WTC11 (cell line): ENCODE measurements at regions not wholly inside any gene's neighbourhood (a gene's known extent, or its start where the extent isn't known, plus 50 kb on each side); places are given as distances from the start of the nearest gene placed in this dataset.
A peak's percentile ranks its signal among the peaks of the same experiment; 100 is the strongest.

Experiments used
- ATAC-seq: fragments of 200-7000 bp; cut with Tn5 transposase; 2 replicates; pipeline ENCODE4 v1.10.0; 2021; ENCODE audit warnings: mild to moderate bottlenecking, moderate library complexity
- CTCF ChIA-PET: fragments of 300-600 bp; sonication (Branson Sonifier 250); formaldehyde crosslinking; loops from one replicate; lab custom pipeline; 2021; ENCODE audit warnings: antibody characterized with exemption; lab: Charles Lee
- POLR2A ChIA-PET: fragments of 350-600 bp; sonication (Branson Sonifier 250); formaldehyde crosslinking; loops from one replicate; lab custom pipeline; 2021; ENCODE audit warnings: antibody characterized with exemption; lab: Charles Lee
- DNase-seq: peaks from one replicate; pipeline ENCODE4 v3.0.0; 2021; ENCODE audit warnings: low spot score
- H3K27ac Mint-ChIP-seq: 2 replicates; pipeline ENCODE4 v1.8.0; 2021; ENCODE audit warnings: mixed read lengths
- H3K27me3 Mint-ChIP-seq: 2 replicates; pipeline ENCODE4 v1.8.0; 2021; ENCODE audit warnings: low read depth, mild to moderate bottlenecking, moderate library complexity, mixed read lengths
- H3K36me3 Mint-ChIP-seq: 2 replicates; pipeline ENCODE4 v1.8.0; 2021; ENCODE audit warnings: mixed read lengths
- H3K4me1 Mint-ChIP-seq: 2 replicates; pipeline ENCODE4 v1.8.0; 2022; ENCODE audit warnings: mixed read lengths
- H3K4me3 Mint-ChIP-seq: 2 replicates; pipeline ENCODE4 v1.8.0; 2021; ENCODE audit warnings: mild to moderate bottlenecking, moderate library complexity, mixed read lengths
- H3K9me3 Mint-ChIP-seq: 2 replicates; pipeline ENCODE4 v1.8.0; 2021; ENCODE audit warnings: mixed read lengths
- CDX4 ChIP-seq: fragments of 250-450 bp; sonication (Bioruptor Pico); IDR thresholded peaks from 2 replicates; pipeline ENCODE4 v1.9.0; 2021; ENCODE audit warnings: moderate library complexity, mild to moderate bottlenecking, inconsistent platforms, borderline replicate concordance
- CREB1 ChIP-seq: sonication (generic); formaldehyde crosslinking; IDR thresholded peaks from 2 replicates; pipeline ENCODE4 v1.8.0; 2023; ENCODE audit warnings: mild to moderate bottlenecking, missing genetic modification reagents
- IRF2 ChIP-seq: sonication (generic); formaldehyde crosslinking; IDR thresholded peaks from 2 replicates; pipeline ENCODE4 v1.8.0; 2022; ENCODE audit warnings: low read depth, missing genetic modification reagents, borderline replicate concordance
- MAX ChIP-seq: sonication (generic); formaldehyde crosslinking; IDR thresholded peaks from 2 replicates; pipeline ENCODE4 v1.8.0; 2022; ENCODE audit warnings: mild to moderate bottlenecking, missing genetic modification reagents
- NFYB ChIP-seq: sonication (generic); formaldehyde crosslinking; conservative IDR thresholded peaks from 2 replicates; pipeline ENCODE4 v1.8.0; 2022; ENCODE audit warnings: low read depth, missing genetic modification reagents
- TCF7 ChIP-seq: sonication (generic); formaldehyde crosslinking; IDR thresholded peaks from 2 replicates; pipeline ENCODE4 v1.8.0; 2022; ENCODE audit warnings: mild to moderate bottlenecking, low read depth, missing genetic modification reagents, moderate library complexity
- USF1 ChIP-seq: sonication (generic); formaldehyde crosslinking; IDR thresholded peaks from 2 replicates; pipeline ENCODE4 v1.8.0; 2022; ENCODE audit warnings: mild to moderate bottlenecking, missing genetic modification reagents
- ZNF532 ChIP-seq: fragments of 250-450 bp; sonication (Bioruptor Pico); IDR thresholded peaks from 2 replicates; pipeline ENCODE4 v1.9.0; 2021; ENCODE audit warnings: mild to moderate bottlenecking, borderline replicate concordance
- ZSCAN18 ChIP-seq: fragments of 250-450 bp; sonication (Bioruptor Pico); IDR thresholded peaks from 2 replicates; pipeline ENCODE4 v2.1.2; 2022; ENCODE audit warnings: mild to moderate bottlenecking, moderate library complexity

- TF ChIP-seq ZNF532 (CRISPR knock-in tag) (no peak), ZSCAN18 (CRISPR knock-in tag) (no peak)
Observed at GRCh38 chr13:110812121-110812868, 98.8 kb downstream of the ING1 start (continued).

- H3K4me3 Mint-ChIP-seq = no peak overlapping the region; the same call in 1 of the 2 replicates
- ChIA-PET POLR2A (interaction anchor here (0.9 kb wide), 2 partner anchors 12 to 98 kb away, joined by 3 read pairs; no protein-coding TSS in a partner anchor), CTCF (interaction anchor here (0.9 to 1.4 kb wide), 5 partner anchors 16 to 168 kb away, joined by 3 to 8 read pairs (median 3); no protein-coding TSS in a partner anchor)
- DNase-seq (no peak), ATAC-seq (no peak)
- TF ChIP-seq MAX (CRISPR knock-in tag) (peak; percentile 51; the same call in 1 of the 2 replicates), NFYB (CRISPR knock-in tag) (no peak)
- peaks cover 18% of the 10 kb centered on the region for H3K27me3 Mint-ChIP-seq
- no peaks in the 10 kb centered on the region for H3K9me3 Mint-ChIP-seq
- no peaks in the 10 kb centered on the region for H3K36me3 Mint-ChIP-seq
- peaks cover 58% of the 10 kb centered on the region for H3K4me1 Mint-ChIP-seq
- no peak overlapping the region for H3K27ac Mint-ChIP-seq
Observed at GRCh38 chr13:110812869-110813645, 99.6 kb downstream of the ING1 start.

- TF ChIP-seq TCF7 (CRISPR knock-in tag) = no peak
- TF ChIP-seq CREB1 (CRISPR knock-in tag) = no peak
- TF ChIP-seq IRF2 (CRISPR knock-in tag) = no peak
- no peak for TF ChIP-seq USF1 (CRISPR knock-in tag)
- TF ChIP-seq CDX4 (CRISPR knock-in tag) = no peak
- TF ChIP-seq, all 79 proteins: peak for 0
- peaks cover 18% of the 10 kb centered on the region for H3K27me3 Mint-ChIP-seq
- ChIA-PET CTCF (interaction anchor here (1.5 kb wide), 1 partner anchor 170 kb away, joined by 5 read pairs; no protein-coding TSS in a partner anchor), POLR2A (no interaction called here)
- no peak overlapping the region for H3K4me3 Mint-ChIP-seq
- peaks cover 54% of the 10 kb centered on the region for H3K4me1 Mint-ChIP-seq
- no peak for DNase-seq
- ATAC-seq = no peak
- no peaks in the 10 kb centered on the region for H3K36me3 Mint-ChIP-seq
- H3K27ac Mint-ChIP-seq = no peak overlapping the region
- no peaks in the 10 kb centered on the region for H3K9me3 Mint-ChIP-seq
Observed at GRCh38 chr13:110813646-110814624, 100.4 kb downstream of the ING1 start.
